Prostate gland (tissue), 1 donor: ENCODE measurements at regions not wholly inside any gene's neighbourhood (a gene's known extent, or its start where the extent isn't known, plus 50 kb on each side); places are given as distances from the start of the nearest gene placed in this dataset.

Experiments
- POLR2A ChIP-seq: fragments of 450-650 bp; IDR thresholded peaks from one replicate; pipeline ENCODE4 v1.6.1; 2016; ENCODE audit warnings: antibody characterized with exemption, mild to moderate bottlenecking
- POLR2AphosphoS5 ChIP-seq: sonication (generic); formaldehyde crosslinking; IDR thresholded peaks from one replicate; pipeline ENCODE4 v1.6.1; 2017; ENCODE audit warnings: antibody characterized with exemption

GRCh38 chr12:29957835-29958234, 174.1 kb upstream of the TMTC1 start:
- no peak for TF ChIP-seq POLR2A
- no peak for TF ChIP-seq POLR2AphosphoS5
